Endothelial cell of umbilical vein (primary cell): ENCODE measurements at regions not wholly inside any gene's neighbourhood (a gene's known extent, or its start where the extent isn't known, plus 50 kb on each side); places are given as distances from the start of the nearest gene placed in this dataset.

Source experiments
- BruUV-seq: library from RNA; stranded (reverse); fragments of 400-500 nt; replicated peaks from 2 replicates; lab custom pipeline; 2021; lab: Mats Ljungman, UMichigan
- CTCF ChIA-PET: fragments of 300-600, 350-600 bp; sonication (Branson Sonifier 250); formaldehyde crosslinking; loops from one replicate; lab custom pipeline; 2021; ENCODE audit warnings: antibody characterized with exemption, inconsistent platforms; lab: Charles Lee
- POLR2A ChIA-PET: fragments of 300-600, 350-600 bp; sonication (Branson Sonifier 250); formaldehyde crosslinking; loops from one replicate; lab custom pipeline; 2021; ENCODE audit warnings: antibody characterized with exemption, inconsistent platforms; lab: Charles Lee
- DNase-seq: peaks from one replicate; pipeline ENCODE4 v3.0.0-alpha.2; 2011; ENCODE audit warnings: low read depth, low spot score
- FAIRE-seq: peaks from 2 replicates; lab custom pipeline; 2011; peaks lifted over from hg19 to GRCh38; lab: Jason Lieb, UNC
- H2AFZ ChIP-seq: 2 replicates; pipeline ENCODE4 v1.6.0; 2012; ENCODE audit warnings: low read depth, low read length, control low read depth, inconsistent platforms
- H3K27ac ChIP-seq: 2 replicates; pipeline ENCODE4 v1.5.1; 2011; ENCODE audit warnings: low read depth, mild to moderate bottlenecking, control low read depth, low read length, moderate library complexity; ENCODE audit not compliant: insufficient read depth
- H3K27me3 ChIP-seq, 2 experiments: 2 replicates each; pipeline versions ENCODE4 v1.6.0 to v1.6.1; 2011; ENCODE audit warnings: low read length in 2 of 2, mixed read lengths in 1 of 2; ENCODE audit not compliant: control insufficient read depth in 2 of 2, insufficient read depth in 2 of 2
- H3K36me3 ChIP-seq, 2 experiments: 2 replicates in 1 of 2; 3 replicates in 1 of 2; pipeline ENCODE4 v1.5.1; 2011; ENCODE audit warnings: low read length in 2 of 2, mild to moderate bottlenecking in 1 of 2, moderate library complexity in 1 of 2; ENCODE audit not compliant: control insufficient read depth in 2 of 2, insufficient read depth in 2 of 2; ENCODE audit errors: extremely low read depth in 1 of 2
- H3K4me1 ChIP-seq: 3 replicates; pipeline ENCODE4 v1.5.1; 2011; ENCODE audit warnings: mild to moderate bottlenecking, low read length; ENCODE audit not compliant: control insufficient read depth, insufficient read depth; ENCODE audit errors: extremely low read depth
- H3K4me2 ChIP-seq: 2 replicates; pipeline ENCODE4 v1.6.1; 2011; ENCODE audit warnings: low read length, control low read depth, mixed read lengths; ENCODE audit not compliant: insufficient read depth
- H3K4me3 ChIP-seq, 3 experiments: fragments of 200-600 bp in 1 of 3; sonication (generic), shearing (Covaris generic) in 1 of 3; replicated peaks in 1 of 3; 2 replicates each; pipeline ENCODE4 v1.5.1; 2011 to 2016; ENCODE audit warnings: control low read depth in 3 of 3, low read length in 3 of 3, mild to moderate bottlenecking in 2 of 3, inconsistent platforms in 1 of 3, low read depth in 1 of 3, moderate library complexity in 1 of 3; ENCODE audit not compliant: insufficient read depth in 1 of 3
- H3K79me2 ChIP-seq: 2 replicates; pipeline ENCODE4 v1.6.0; 2012; ENCODE audit warnings: low read length, inconsistent platforms; ENCODE audit not compliant: control insufficient read depth, insufficient read depth
- H3K9ac ChIP-seq: replicated peaks from 2 replicates; pipeline ENCODE3; 2011; ENCODE audit warnings: low read length, control low read depth; ENCODE audit not compliant: insufficient read depth; ENCODE audit errors: extremely low read depth
- H3K9me1 ChIP-seq: replicated peaks from 3 replicates; pipeline ENCODE4 v1.6.0; 2011; ENCODE audit warnings: mild to moderate bottlenecking, low read length; ENCODE audit not compliant: control insufficient read depth, insufficient read depth; ENCODE audit errors: extremely low read depth
- H3K9me3 ChIP-seq: replicated peaks from 2 replicates; pipeline ENCODE4 v1.5.1; 2012; ENCODE audit warnings: low read length, inconsistent platforms; ENCODE audit not compliant: control insufficient read depth, insufficient read depth
- H4K20me1 ChIP-seq: replicated peaks from 2 replicates; pipeline ENCODE3; 2011; ENCODE audit warnings: mild to moderate bottlenecking, low read length; ENCODE audit not compliant: control insufficient read depth, insufficient read depth; ENCODE audit errors: extremely low read depth
- EZH2 ChIP-seq: IDR thresholded peaks from 2 replicates; pipeline ENCODE4 v1.6.1; 2012; ENCODE audit warnings: borderline replicate concordance, low read depth, mild to moderate bottlenecking, moderate library complexity, low read length, inconsistent platforms; ENCODE audit not compliant: severe bottlenecking
- FOS ChIP-seq: IDR thresholded peaks from 2 replicates; pipeline ENCODE4 v1.6.1; 2011; ENCODE audit warnings: mild to moderate bottlenecking, low read length, moderate library complexity, borderline replicate concordance; ENCODE audit not compliant: insufficient read depth
- GATA2 ChIP-seq: IDR thresholded peaks from 2 replicates; pipeline ENCODE4 v1.7.0; 2011; ENCODE audit warnings: low read depth, mild to moderate bottlenecking, moderate library complexity, mixed read lengths, low read length; ENCODE audit not compliant: insufficient read length, insufficient read depth
- JUN ChIP-seq: IDR thresholded peaks from 2 replicates; pipeline ENCODE4 v1.6.1; 2011; ENCODE audit warnings: borderline replicate concordance, low read depth; ENCODE audit not compliant: insufficient read length, insufficient read depth
- MYC ChIP-seq: IDR thresholded peaks from one replicate; pipeline ENCODE4 v1.6.1; 2011; ENCODE audit warnings: mild to moderate bottlenecking, low read depth, low read length
- POLR2A ChIP-seq: IDR thresholded peaks from 2 replicates; pipeline ENCODE4 v1.6.1; 2012; ENCODE audit warnings: low read depth, mild to moderate bottlenecking, control low read depth, low read length
- POLR2AphosphoS5 ChIP-seq: IDR thresholded peaks from 2 replicates; pipeline ENCODE4 v1.6.1; 2012; ENCODE audit warnings: low read depth, mild to moderate bottlenecking, control low read depth, low read length, moderate library complexity; ENCODE audit not compliant: insufficient read depth
- dilution Hi-C: fragments of 300-500 bp; cut with MboI; formaldehyde crosslinking; loops from one replicate; pipeline ENCODE4 v1.15.0; 2019; ENCODE audit warnings: low sequenced_read_pairs; ENCODE audit not compliant: extremely low pct_ligation_motif_present
- intact Hi-C: fragments of 100-400 bp; cut with micrococcal nuclease; formaldehyde crosslinking; loops from one replicate; pipeline ENCODE4 v1.10.0; 2022
- TF ChIP-seq, protein P1 (sequence below), 2 donors: IDR thresholded peaks; 1 replicate in 1 of 2; 2 replicates in 1 of 2; pipeline ENCODE4 v1.5.1; 2011; ENCODE audit warnings: low read length in 2 of 2, mild to moderate bottlenecking in 2 of 2, moderate library complexity in 2 of 2, control low read depth in 1 of 2, inconsistent platforms in 1 of 2, low read depth in 1 of 2; ENCODE audit not compliant: insufficient read depth in 1 of 2; ENCODE audit errors: extremely low read depth in 1 of 2
- TF ChIP-seq, protein P2 (sequence below): IDR thresholded peaks from 2 replicates; pipeline ENCODE4 v1.6.1; 2011; ENCODE audit not compliant: insufficient read depth, insufficient read length

DNA sequence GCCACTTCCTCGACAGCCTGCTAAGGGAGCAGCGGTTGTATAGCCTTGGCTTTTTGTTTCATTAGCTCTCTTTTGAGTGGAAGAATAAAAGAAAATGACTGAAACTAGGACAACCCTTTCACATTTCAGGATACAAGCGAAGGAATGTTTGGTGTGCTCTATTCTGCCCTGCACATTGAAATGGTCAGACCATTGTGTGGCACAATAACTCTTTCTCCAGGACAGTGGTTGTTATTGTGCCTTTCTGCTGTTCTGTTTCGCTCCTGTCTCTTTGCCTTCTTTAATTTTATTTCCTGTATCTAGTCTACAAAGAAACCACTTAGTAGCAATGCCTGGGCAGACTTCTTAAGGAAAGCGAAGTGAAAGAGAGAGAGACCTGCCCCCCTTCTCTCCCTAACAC is 473.7 kb downstream of the GBA3 start:
- no TSS peak for BruUV-seq
- Histone ChIP-seq H3K4me2 (no peak overlapping the region), H3K9ac (no peak overlapping the region), H3K9me1 (no peaks in the 10 kb centered on the region), H2AFZ (no peak overlapping the region), H3K36me3 (no peaks in the 10 kb centered on the region), H4K20me1 (no peaks in the 10 kb centered on the region), H3K27me3 (no peaks in the 10 kb centered on the region), H3K79me2 (no peaks in the 10 kb centered on the region), H3K27ac (no peak overlapping the region), H3K4me3 (no peak overlapping the region), H3K4me1 (no peaks in the 10 kb centered on the region), H3K9me3 (no peaks in the 10 kb centered on the region)
- intact Hi-C loops (no loop called here), dilution Hi-C loops (no loop called here)
- DNase-seq = no peak
- no peak for TF ChIP-seq POLR2A
- TF ChIP-seq GATA2 = no peak
- FAIRE-seq = no peak
- ChIA-PET CTCF (no interaction called here), POLR2A (no interaction called here)

DNA sequence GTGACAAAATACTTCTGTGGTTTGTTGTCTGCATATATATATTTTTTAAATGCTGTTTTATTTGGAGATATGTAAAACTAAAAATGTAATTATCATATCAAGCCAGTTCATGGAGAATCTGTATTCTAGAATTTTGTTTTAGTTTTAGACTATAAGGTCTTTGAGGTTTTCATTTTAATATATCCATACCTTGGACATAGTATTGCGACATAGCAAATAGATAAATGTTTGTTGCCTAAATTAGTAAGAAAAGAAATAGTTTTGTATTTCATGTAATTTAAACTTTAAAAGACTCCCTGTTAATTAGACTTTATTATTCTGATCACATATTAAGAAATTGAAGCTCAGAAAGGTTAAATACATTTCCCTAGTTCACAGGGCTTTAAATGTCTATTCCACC is 472.9 kb downstream of the GBA3 start:
- POLR2A ChIA-PET = no interaction called here
- intact Hi-C loops (no loop called here), dilution Hi-C loops (no loop called here)
- Histone ChIP-seq H3K9ac (no peak overlapping the region), H3K27me3 (no peaks in the 10 kb centered on the region), H3K36me3 (no peaks in the 10 kb centered on the region), H3K4me2 (no peak overlapping the region), H3K79me2 (no peaks in the 10 kb centered on the region), H3K4me1 (no peaks in the 10 kb centered on the region), H3K9me3 (no peaks in the 10 kb centered on the region), H3K27ac (no peak overlapping the region), H3K4me3 (no peak overlapping the region), H4K20me1 (no peaks in the 10 kb centered on the region), H2AFZ (no peak overlapping the region), H3K9me1 (no peaks in the 10 kb centered on the region)
- CTCF ChIA-PET = no interaction called here
- DNase-seq (no peak), FAIRE-seq (no peak)
- TF ChIP-seq MYC (no peak), POLR2A (no peak), EZH2 (no peak), JUN (no peak), FOS (no peak), GATA2 (no peak), POLR2AphosphoS5 (no peak)
- TF ChIP-seq, protein P1, sequence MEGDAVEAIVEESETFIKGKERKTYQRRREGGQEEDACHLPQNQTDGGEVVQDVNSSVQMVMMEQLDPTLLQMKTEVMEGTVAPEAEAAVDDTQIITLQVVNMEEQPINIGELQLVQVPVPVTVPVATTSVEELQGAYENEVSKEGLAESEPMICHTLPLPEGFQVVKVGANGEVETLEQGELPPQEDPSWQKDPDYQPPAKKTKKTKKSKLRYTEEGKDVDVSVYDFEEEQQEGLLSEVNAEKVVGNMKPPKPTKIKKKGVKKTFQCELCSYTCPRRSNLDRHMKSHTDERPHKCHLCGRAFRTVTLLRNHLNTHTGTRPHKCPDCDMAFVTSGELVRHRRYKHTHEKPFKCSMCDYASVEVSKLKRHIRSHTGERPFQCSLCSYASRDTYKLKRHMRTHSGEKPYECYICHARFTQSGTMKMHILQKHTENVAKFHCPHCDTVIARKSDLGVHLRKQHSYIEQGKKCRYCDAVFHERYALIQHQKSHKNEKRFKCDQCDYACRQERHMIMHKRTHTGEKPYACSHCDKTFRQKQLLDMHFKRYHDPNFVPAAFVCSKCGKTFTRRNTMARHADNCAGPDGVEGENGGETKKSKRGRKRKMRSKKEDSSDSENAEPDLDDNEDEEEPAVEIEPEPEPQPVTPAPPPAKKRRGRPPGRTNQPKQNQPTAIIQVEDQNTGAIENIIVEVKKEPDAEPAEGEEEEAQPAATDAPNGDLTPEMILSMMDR (IDR thresholded peaks at IDR 0.05; ENCODE audit: extremely low read depth in 1 of 2, insufficient read depth in 1 of 2, low read depth in 1 of 2, low read length in 2 of 2) = no peak
- TF ChIP-seq, protein P2, sequence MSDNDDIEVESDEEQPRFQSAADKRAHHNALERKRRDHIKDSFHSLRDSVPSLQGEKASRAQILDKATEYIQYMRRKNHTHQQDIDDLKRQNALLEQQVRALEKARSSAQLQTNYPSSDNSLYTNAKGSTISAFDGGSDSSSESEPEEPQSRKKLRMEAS = no peak
- BruUV-seq = no TSS peak
